ENCODE measurements at regions not wholly inside any gene's neighbourhood (a gene's known extent, or its start where the extent isn't known, plus 50 kb on each side); places are given as distances from the start of the nearest gene placed in this dataset.

DNA sequence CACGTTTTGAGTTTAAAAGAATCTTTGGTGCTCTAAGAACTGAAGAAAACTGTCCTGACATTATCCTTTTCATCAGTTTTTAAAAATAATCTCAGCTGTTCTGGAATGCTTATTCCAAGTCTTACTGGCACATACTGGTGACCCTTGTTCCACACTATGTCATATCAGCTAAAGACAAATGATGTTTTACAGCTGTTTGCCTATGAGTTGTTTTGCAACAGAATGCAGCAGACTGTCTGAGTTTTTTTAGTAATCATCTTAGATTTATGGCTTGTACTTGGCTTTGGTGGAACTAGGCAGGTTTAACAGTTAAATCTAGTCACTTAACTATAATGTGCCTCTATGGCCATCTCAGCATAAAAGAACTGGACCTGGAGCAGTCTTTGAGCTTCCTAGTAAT is 91.6 kb upstream of the GRIN2B start:
- TF ChIP-seq, protein P1, sequence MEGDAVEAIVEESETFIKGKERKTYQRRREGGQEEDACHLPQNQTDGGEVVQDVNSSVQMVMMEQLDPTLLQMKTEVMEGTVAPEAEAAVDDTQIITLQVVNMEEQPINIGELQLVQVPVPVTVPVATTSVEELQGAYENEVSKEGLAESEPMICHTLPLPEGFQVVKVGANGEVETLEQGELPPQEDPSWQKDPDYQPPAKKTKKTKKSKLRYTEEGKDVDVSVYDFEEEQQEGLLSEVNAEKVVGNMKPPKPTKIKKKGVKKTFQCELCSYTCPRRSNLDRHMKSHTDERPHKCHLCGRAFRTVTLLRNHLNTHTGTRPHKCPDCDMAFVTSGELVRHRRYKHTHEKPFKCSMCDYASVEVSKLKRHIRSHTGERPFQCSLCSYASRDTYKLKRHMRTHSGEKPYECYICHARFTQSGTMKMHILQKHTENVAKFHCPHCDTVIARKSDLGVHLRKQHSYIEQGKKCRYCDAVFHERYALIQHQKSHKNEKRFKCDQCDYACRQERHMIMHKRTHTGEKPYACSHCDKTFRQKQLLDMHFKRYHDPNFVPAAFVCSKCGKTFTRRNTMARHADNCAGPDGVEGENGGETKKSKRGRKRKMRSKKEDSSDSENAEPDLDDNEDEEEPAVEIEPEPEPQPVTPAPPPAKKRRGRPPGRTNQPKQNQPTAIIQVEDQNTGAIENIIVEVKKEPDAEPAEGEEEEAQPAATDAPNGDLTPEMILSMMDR (conservative IDR thresholded peaks at IDR 0.05): no peak
- H2BK15ac ChIP-seq (ENCODE audit: low read depth, low read length): no peak overlapping the region
- H3K79me1 ChIP-seq (ENCODE audit: insufficient read depth, low read depth, low read length, poor library complexity, severe bottlenecking): no peaks in the 10 kb centered on the region
- no peaks in the 10 kb centered on the region for H3K4me1 ChIP-seq (ENCODE audit: insufficient read depth, low read length)
- no peak overlapping the region for H3K27ac ChIP-seq (ENCODE audit: insufficient read length, low read depth, low read length)
- H3K23ac ChIP-seq (ENCODE audit: insufficient read length, low read depth, low read length): no peak overlapping the region
- no peaks in the 10 kb centered on the region for H3K27me3 Mint-ChIP-seq (ENCODE audit: low read depth)
- no peak overlapping the region for H3K4me2 ChIP-seq (ENCODE audit: insufficient read depth, insufficient read length, low read length)
- no peak overlapping the region for H4K5ac ChIP-seq (ENCODE audit: insufficient read length, low read depth, low read length)
- H2BK5ac ChIP-seq (ENCODE audit: insufficient read length, low read length): no peak overlapping the region
- no peak overlapping the region for H3K27ac Mint-ChIP-seq
- H2BK20ac ChIP-seq (ENCODE audit: low read depth, low read length, poor library complexity, severe bottlenecking): no peak overlapping the region
- no peaks in the 10 kb centered on the region; a peak in 1 of 7 replicates for H3K36me3 Mint-ChIP-seq (ENCODE audit: insufficient read depth in 1 of 3, low read depth in 3 of 3)
- H3K23me2 ChIP-seq (ENCODE audit: insufficient read length, low read depth, low read length, poor library complexity, severe bottlenecking): no peaks in the 10 kb centered on the region
- no peaks in the 10 kb centered on the region for H4K20me1 ChIP-seq (ENCODE audit: control insufficient read depth, insufficient read depth, insufficient read length)
- H3K4me1 Mint-ChIP-seq: peaks cover 0 to 3% of the 10 kb centered on the region in 2 experiments; a peak in 1 of 4 replicates
- H3K9me3 Mint-ChIP-seq: peaks cover 0 to 2% of the 10 kb centered on the region in 2 experiments; a peak in 2 of 5 replicates
- H3K4me3 Mint-ChIP-seq: no peak overlapping the region
- no peak overlapping the region for H3K18ac ChIP-seq (ENCODE audit: insufficient read length, low read depth, low read length)
- no peak overlapping the region for H2AK5ac ChIP-seq (ENCODE audit: insufficient read length, low read length)
- no peak overlapping the region for H4K8ac ChIP-seq (replicated peaks; ENCODE audit: insufficient read length, low read depth, low read length)
- H3K27me3 ChIP-seq (ENCODE audit: insufficient read depth, low read length): no peaks in the 10 kb centered on the region
- DNase-seq: no peak
- H4K91ac ChIP-seq (ENCODE audit: insufficient read length, low read depth, low read length): no peak overlapping the region
- no peak overlapping the region for H3K14ac ChIP-seq (ENCODE audit: insufficient read depth, low read length)
- no peak overlapping the region for H2BK120ac ChIP-seq (ENCODE audit: low read depth, low read length, poor library complexity, severe bottlenecking)
- H2AFZ ChIP-seq (ENCODE audit: low read length): no peak overlapping the region
- no peak overlapping the region for H3K9ac ChIP-seq (ENCODE audit: extremely low read depth, insufficient read length, low read length)
- no CpG with 5 or more reads among the region's 1 CpG for WGBS (ENCODE audit: extremely low coverage, insufficient read length, low lambda C conversion rate)
- H3T11ph ChIP-seq (ENCODE audit: low read length): no peak overlapping the region
- no peaks in the 10 kb centered on the region for H3K79me2 ChIP-seq (ENCODE audit: insufficient read depth, low read length)
- H3K4ac ChIP-seq (ENCODE audit: low read depth, low read length): no peak overlapping the region
- H2BK12ac ChIP-seq (ENCODE audit: insufficient read length, low read depth, low read length): no peak overlapping the region
- H3K56ac ChIP-seq (ENCODE audit: insufficient read length, low read depth, low read length): no peak overlapping the region
- H3K9me3 ChIP-seq (ENCODE audit: control insufficient read depth, low read depth, low read length): no peaks in the 10 kb centered on the region
